Transverse colon (tissue), 4 donors: ENCODE measurements at regions not wholly inside any gene's neighbourhood (a gene's known extent, or its start where the extent isn't known, plus 50 kb on each side); places are given as distances from the start of the nearest gene placed in this dataset.

ENCODE experiments used
- CTCF ChIP-seq, 5 experiments: fragments of 200-600 bp in 3 of 5; fragments of 450-650 bp in 2 of 5; sonication (generic) in 3 of 5; IDR thresholded peaks; 1 replicate in 2 of 5; 2 replicates in 3 of 5; pipeline ENCODE4 v1.5.1; 2016 to 2017; ENCODE audit warnings: antibody characterized with exemption in 5 of 5, inconsistent platforms in 3 of 5, mild to moderate bottlenecking in 2 of 5, moderate library complexity in 1 of 5
- POLR2A ChIP-seq: fragments of 450-650 bp; IDR thresholded peaks from one replicate; pipeline ENCODE4 v1.6.1; 2016; ENCODE audit warnings: antibody characterized with exemption, mild to moderate bottlenecking, moderate library complexity
- POLR2AphosphoS5 ChIP-seq, 3 donors: sonication (generic); formaldehyde crosslinking; IDR thresholded peaks; one replicate each; pipeline ENCODE4 v1.6.1; 2016; ENCODE audit warnings: antibody characterized with exemption in 3 of 3

GRCh38 chr5:77140350-77140749, 53.3 kb upstream of the ZBED3 start:
- TF ChIP-seq POLR2AphosphoS5 (IDR thresholded peaks at IDR 0.05) (no peak), CTCF (IDR thresholded peaks at IDR 0.05) (no peak), POLR2A (no peak)
